Colonic mucosa (tissue), 4 donors: ENCODE measurements at regions not wholly inside any gene's neighbourhood (a gene's known extent, or its start where the extent isn't known, plus 50 kb on each side); places are given as distances from the start of the nearest gene placed in this dataset.
"Not testable (repeated sequence)": the region's sequence is repeated elsewhere in the genome, so short reads cannot be mapped to it uniquely, and the experiment has no call there.

ENCODE experiments used
- DNase-seq: peaks from one replicate; pipeline ENCODE4 v3.0.0-alpha.2; 2020
- H3K27ac ChIP-seq: fragments of 200-600 bp; one replicate; pipeline ENCODE4 v1.8.0; 2021
- H3K27me3 ChIP-seq: fragments of 200-600 bp; one replicate; pipeline ENCODE4 v1.8.0; 2021
- H3K36me3 ChIP-seq: fragments of 200-600 bp; one replicate; pipeline ENCODE4 v1.8.0; 2021
- H3K4me1 ChIP-seq: fragments of 200-600 bp; one replicate; pipeline ENCODE4 v1.8.0; 2021; ENCODE audit warnings: mild to moderate bottlenecking
- H3K4me3 ChIP-seq: fragments of 200-600 bp; one replicate; pipeline ENCODE4 v1.8.0; 2021
- H3K9ac ChIP-seq, 2 donors: one replicate each; pipeline ENCODE4 v1.7.0; 2013; ENCODE audit warnings: control low read depth in 2 of 2, low read depth in 2 of 2, low read length in 2 of 2
- H3K9me3 ChIP-seq: fragments of 200-600 bp; one replicate; pipeline ENCODE4 v1.8.0; 2021
- intact Hi-C: fragments of 100-400 bp; cut with DNase I; formaldehyde crosslinking; loops from one replicate; pipeline ENCODE4 v1.14.1; 2022
- TF ChIP-seq, protein P1 (sequence below): fragments of 200-600 bp; IDR thresholded peaks from one replicate; pipeline ENCODE4 v1.8.0; 2022; ENCODE audit warnings: antibody characterized with exemption, mild to moderate bottlenecking
- donor health status: healthy.
- donor health status: DM: no; HTN: no; CAD: no.
- donor health status: DM: no; HTN: no; CAD: no.

- intact Hi-C loops: no loop called here
- Histone ChIP-seq H3K36me3 (no peaks in the 10 kb centered on the region), H3K9ac (no peak overlapping the region), H3K27me3 (no peaks in the 10 kb centered on the region), H3K4me3 (no peak overlapping the region), H3K9me3 (no peaks in the 10 kb centered on the region), H3K4me1 (no peaks in the 10 kb centered on the region), H3K27ac (no peak overlapping the region)
- TF ChIP-seq, protein P1, sequence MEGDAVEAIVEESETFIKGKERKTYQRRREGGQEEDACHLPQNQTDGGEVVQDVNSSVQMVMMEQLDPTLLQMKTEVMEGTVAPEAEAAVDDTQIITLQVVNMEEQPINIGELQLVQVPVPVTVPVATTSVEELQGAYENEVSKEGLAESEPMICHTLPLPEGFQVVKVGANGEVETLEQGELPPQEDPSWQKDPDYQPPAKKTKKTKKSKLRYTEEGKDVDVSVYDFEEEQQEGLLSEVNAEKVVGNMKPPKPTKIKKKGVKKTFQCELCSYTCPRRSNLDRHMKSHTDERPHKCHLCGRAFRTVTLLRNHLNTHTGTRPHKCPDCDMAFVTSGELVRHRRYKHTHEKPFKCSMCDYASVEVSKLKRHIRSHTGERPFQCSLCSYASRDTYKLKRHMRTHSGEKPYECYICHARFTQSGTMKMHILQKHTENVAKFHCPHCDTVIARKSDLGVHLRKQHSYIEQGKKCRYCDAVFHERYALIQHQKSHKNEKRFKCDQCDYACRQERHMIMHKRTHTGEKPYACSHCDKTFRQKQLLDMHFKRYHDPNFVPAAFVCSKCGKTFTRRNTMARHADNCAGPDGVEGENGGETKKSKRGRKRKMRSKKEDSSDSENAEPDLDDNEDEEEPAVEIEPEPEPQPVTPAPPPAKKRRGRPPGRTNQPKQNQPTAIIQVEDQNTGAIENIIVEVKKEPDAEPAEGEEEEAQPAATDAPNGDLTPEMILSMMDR: no peak
- no peak for DNase-seq
Observed at GRCh38 chr18:39149211-39149806, 1583.7 kb upstream of the CELF4 start.

- intact Hi-C loops: no loop called here
- Histone ChIP-seq H3K9ac (no peak overlapping the region), H3K4me1 (no peaks in the 10 kb centered on the region), H3K27ac (no peak overlapping the region), H3K4me3 (no peak overlapping the region), H3K36me3 (no peaks in the 10 kb centered on the region), H3K27me3 (no peaks in the 10 kb centered on the region), H3K9me3 (no peaks in the 10 kb centered on the region)
- TF ChIP-seq, protein P1: no peak
- DNase-seq: no peak
Observed at GRCh38 chr18:39134255-39134654, 1568.7 kb upstream of the CELF4 start.

- H3K27ac ChIP-seq, H3K36me3 ChIP-seq, H3K9ac ChIP-seq, H3K4me3 ChIP-seq, H3K4me1 ChIP-seq, H3K9me3 ChIP-seq, DNase-seq, intact Hi-C loops, H3K27me3 ChIP-seq: not testable (repeated sequence)
Observed at GRCh38 chr18:39127538-39127937, 1561.9 kb upstream of the CELF4 start.

DNA sequence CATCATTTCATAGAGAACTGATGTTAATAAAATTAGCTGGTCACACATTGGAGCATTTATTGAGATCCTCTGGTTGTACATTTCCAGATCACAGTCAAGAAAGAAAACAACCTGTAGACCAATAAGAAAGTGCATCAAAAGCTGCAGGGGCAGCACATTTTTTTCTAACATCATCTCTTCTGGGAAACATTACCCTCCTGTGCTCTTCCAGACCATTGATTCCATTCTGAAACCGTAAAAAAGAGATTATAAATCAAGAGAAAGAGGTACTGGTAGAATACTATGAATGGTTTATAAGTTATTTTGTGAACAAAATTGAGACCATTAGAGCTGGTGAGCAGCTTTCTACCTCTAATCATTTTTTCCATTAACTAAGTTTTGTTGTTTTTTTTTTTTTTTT lies 1548.2 kb upstream of the CELF4 start:
- Histone ChIP-seq H3K36me3 (no peaks in the 10 kb centered on the region), H3K4me1 (no peaks in the 10 kb centered on the region), H3K27me3 (no peaks in the 10 kb centered on the region), H3K27ac (no peak overlapping the region), H3K4me3 (no peak overlapping the region), H3K9ac (no peak overlapping the region), H3K9me3 (no peaks in the 10 kb centered on the region)
- intact Hi-C loops: no loop called here
- TF ChIP-seq, protein P1: no peak
- no peak for DNase-seq

DNA sequence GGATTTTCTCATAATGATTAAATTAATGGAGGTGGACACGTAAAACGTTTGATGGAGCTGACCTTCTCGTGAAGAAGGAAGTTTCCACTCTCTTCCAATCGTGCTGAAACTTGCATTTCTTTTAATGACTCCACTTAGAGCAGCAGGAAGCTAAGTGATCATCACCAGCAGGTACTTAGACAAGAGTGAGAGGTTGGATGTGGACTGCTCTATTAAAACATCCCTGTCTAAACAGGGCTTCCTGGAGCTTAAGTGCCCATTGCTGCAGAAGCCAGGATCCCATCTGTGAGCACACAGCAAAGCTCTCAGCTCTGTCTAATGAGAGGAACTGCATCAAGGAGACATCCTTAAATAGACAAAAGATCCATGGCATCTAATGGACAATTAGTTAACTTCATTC lies 1539.5 kb upstream of the CELF4 start:
- TF ChIP-seq, protein P1: no peak
- H3K36me3 ChIP-seq: no peaks in the 10 kb centered on the region
- no peaks in the 10 kb centered on the region for H3K27me3 ChIP-seq
- H3K9me3 ChIP-seq: no peaks in the 10 kb centered on the region
- no peak overlapping the region for H3K9ac ChIP-seq
- no peaks in the 10 kb centered on the region for H3K4me1 ChIP-seq
- no peak for DNase-seq
- no peak overlapping the region for H3K4me3 ChIP-seq
- no peak overlapping the region for H3K27ac ChIP-seq
- intact Hi-C loops: no loop called here

- Histone ChIP-seq H3K36me3 (no peaks in the 10 kb centered on the region), H3K27ac (no peak overlapping the region), H3K9me3 (no peaks in the 10 kb centered on the region), H3K4me3 (no peak overlapping the region), H3K4me1 (no peaks in the 10 kb centered on the region), H3K9ac (no peak overlapping the region), H3K27me3 (no peaks in the 10 kb centered on the region)
- intact Hi-C loops: no loop called here
- DNase-seq: no peak
- TF ChIP-seq, protein P1: no peak
Observed at GRCh38 chr18:39072970-39073369, 1507.4 kb upstream of the CELF4 start.
